NOMO-1 treated with DMSO at 0.1 percent for 48 hours (cell line): ENCODE measurements at regions not wholly inside any gene's neighbourhood (a gene's known extent, or its start where the extent isn't known, plus 50 kb on each side); places are given as distances from the start of the nearest gene placed in this dataset.
"Not testable (repeated sequence)": the region's sequence is repeated elsewhere in the genome, so short reads cannot be mapped to it uniquely, and the experiment has no call there.

Source experiments
- DNase-seq: peaks from one replicate; lab custom pipeline; 2025; ENCODE audit not compliant: unreplicated experiment; lab: John Stamatoyannopoulos, UW

GRCh38 chr1:187689129-187689528 lies 860.4 kb downstream of the PLA2G4A start:
- DNase-seq = no peak

DNA sequence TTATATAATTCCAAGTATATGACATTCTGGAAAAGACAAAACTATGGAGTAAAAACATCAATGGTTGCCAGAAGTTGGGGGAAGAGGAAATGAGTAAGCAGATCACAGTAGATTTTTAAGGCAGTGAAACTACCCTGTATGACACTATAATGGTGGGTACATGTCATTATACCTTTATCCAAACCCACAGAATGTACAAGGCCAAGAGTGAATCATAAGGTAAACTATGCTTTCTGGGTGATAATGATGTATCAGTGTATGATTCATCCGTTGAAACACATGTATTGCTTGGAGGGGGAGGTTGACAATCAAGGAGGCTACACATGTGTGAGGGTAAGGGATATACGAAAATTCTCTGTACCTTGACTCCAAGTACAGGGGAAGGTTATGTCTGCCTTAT lies 862.7 kb downstream of the PLA2G4A start:
- DNase-seq = no peak

DNA sequence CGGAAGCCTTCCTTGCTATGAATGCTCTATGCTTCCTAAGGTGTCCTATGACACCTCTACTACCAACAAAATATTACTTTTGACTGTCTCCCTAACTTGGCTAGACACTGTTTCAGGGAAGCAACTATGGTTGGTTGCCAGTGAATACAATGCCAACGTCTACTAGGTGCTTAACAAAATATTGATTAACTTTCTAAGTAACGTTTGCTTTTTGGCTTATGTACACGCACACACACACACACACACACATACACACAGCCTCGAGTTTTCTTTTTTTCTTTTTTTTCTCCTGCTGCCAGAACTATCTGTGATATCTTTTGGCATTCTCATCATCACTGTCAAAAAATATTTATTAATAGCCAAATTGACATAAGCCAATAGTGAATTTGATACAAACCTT lies 864.0 kb downstream of the PLA2G4A start:
- DNase-seq = no peak

DNA sequence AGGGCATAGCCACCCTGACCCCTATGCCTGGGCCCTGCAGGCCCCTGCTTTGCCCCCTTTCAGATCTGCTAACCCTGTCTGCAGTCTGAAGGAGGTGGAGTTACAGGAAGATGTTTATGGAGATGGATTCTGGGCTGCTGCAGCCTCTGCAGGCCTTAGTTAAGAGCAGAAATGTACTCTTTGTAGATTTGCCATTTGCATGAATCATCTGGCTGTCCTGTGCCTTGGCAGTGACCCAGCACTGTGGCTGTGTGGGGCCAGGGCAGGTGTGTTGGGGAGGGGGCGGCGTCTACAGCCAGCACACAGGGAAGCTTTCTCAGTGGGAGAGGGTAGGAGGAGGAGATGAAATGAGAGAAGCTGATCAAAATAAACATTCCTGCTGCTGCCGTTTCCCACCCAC lies 867.3 kb downstream of the PLA2G4A start:
- DNase-seq = no peak

DNA sequence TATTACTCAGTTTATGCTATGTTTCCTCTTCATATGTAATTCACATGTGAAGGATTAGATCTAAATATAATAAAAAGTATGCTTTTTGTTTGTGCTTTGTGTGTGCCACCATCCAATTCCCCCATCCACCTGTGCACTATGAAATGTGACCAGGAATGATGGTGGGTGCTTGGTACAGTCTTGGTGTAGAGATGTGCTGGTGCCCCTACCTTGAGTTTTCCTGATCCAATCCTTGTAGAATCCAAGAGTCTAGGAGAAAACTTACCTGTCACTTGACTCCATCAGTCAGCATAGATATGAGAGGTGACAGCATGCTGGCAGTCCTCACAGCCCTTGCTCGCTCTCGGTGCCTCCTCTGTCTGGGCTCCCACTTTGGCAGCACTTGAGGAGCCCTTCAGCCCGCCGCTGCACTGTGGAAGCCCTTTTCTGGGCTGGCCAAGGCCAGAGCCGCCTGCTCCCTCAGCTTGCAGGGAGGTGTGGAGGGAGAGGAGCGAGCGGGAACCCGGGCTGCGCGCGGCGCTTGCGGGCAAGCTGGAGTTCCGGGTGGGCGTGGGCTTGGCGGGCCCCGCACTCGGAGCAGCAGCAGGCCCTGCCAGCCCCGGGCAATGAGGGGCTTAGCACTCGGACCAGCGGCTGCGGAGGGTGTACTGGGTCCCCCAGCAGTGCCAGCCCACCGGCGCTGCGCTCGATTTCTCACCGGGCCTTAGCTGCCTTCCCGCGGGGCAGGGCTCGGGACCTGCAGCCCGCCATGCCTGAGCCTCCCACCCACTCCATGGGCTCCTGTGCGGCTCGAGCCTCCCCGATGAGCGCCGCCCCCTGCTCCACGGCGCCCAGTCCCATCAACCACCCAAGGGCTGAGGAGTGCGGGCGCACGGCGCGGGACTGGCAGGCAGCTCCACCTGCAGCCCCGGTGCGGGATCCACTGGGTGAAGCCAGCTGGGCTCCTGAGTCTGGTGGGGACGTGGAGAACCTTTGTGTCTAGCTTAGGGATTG lies 874.7 kb downstream of the PLA2G4A start:
- DNase-seq = not testable (repeated sequence)

DNA sequence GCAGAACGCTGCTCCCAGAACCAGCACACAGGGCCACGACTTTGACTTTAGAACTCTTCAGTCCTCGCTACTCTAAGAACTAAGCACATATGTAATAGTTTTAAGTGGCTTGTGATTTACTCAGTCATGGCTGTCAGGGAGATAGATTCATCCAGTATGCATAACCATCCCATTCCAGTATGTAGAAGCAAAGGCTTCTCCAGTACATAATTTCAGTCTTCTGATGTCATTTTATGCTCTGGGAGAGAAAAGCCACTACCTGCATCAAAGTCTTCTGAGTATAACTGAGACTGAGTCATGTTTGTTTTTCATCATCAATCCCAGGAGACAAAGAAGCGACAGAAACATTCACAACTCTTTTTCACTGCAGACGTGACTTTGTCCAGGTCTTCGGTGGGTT lies 885.7 kb downstream of the PLA2G4A start:
- DNase-seq = no peak

- peak; percentile 81 for DNase-seq
Measured at GRCh38 chr1:187715483-187715882, 886.7 kb downstream of the PLA2G4A start.

- DNase-seq = no peak
Measured at GRCh38 chr1:187716160-187716559, 887.4 kb downstream of the PLA2G4A start.

DNA sequence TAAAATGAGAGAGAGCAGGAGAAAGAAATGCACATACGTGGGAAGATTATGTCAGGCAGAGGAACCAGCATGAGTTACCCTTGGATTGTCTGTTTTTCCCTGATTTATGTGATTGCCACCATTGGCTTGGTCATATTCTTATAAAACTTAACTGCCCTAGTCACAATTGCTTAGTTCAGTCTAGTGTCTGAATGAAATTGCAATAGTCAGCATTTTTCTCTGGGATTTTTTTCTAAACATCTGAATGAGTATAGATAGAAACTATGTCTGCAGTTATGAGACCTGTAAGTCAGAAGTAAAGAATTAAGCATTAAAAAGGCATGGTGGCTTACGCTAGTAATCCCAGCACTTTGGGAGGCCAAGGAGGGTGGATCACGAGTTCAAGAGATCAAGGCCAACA lies 889.8 kb downstream of the PLA2G4A start:
- DNase-seq = no peak

DNA sequence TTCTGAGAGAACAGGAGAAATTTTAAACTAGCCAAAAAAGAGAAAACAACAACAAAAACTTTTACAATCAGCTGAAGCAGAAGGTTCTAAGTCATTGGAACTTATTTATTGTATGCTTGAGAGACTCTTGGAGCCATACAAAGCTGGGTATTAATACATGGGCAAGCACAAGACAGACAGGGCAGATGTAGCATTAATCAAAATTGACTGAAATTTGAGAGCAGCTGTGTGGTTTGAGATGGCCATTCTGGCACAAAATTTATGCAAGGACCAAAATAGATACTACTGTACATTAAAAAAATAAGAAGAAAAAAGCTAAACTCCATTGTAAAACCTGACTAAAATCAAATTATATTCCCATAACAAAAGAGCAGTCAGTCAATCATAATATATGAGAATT lies 892.5 kb downstream of the PLA2G4A start:
- no peak for DNase-seq

- no peak for DNase-seq
Measured at GRCh38 chr1:187725216-187725615, 896.5 kb downstream of the PLA2G4A start.

DNA sequence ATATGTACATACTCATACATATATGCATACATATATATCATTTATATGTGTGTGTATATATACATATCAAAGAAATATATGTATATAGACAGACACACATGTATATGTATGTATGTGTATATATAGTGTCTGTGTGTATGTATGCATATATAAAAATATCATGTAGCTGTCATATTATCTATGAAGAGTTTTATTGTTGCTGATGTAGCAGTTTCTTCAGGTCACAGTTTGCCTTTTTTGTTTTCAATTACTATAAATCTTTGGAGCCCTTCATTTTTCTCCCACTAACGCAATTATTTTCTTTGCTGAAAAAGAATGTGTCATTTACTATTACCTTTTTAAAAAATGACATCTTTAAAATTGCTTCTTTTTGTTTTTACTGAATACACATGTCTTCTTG lies 904.5 kb downstream of the PLA2G4A start:
- DNase-seq = no peak

- no peak for DNase-seq
Measured at GRCh38 chr1:187734427-187734826, 905.7 kb downstream of the PLA2G4A start.

DNA sequence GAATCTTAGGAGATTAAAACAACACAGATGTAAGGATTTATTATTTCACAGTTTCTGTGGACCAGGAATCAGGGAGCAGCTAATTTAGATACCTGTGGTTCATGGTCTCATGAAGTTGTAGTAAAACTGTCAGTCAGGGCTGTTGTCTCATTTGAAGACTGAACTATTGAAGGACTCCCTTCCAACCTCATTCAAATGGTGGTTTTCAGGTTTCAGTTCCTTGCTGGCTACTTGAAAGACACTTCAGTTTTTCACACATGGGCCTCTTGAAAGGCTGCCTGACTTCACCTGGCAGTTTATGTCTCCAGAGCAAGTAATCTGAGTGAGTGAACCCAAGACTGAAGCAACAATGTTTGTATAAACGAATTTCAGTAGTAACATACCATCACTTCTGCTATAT lies 915.9 kb downstream of the PLA2G4A start:
- no peak for DNase-seq

GRCh38 chr1:187755536-187755935 lies 926.8 kb downstream of the PLA2G4A start:
- no peak for DNase-seq

DNA sequence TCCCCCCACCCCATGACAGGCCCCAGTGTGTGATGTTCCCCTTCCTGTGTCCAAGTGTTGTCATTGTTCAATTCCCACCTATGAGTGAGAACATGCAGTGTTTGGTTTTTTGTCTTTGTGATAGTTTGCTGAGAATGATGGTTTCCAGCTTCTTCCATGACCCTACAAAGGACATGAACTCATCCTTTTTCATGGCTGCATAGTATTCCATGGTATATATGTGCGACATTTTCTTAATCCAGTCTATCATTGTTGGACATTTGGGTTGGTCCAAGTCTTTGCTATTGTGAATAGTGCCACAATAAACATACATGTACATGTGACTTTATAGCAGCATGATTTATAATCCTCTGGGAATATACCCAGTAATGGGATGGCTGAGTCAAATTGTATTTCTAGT lies 927.9 kb downstream of the PLA2G4A start:
- DNase-seq = not testable (repeated sequence)

DNA sequence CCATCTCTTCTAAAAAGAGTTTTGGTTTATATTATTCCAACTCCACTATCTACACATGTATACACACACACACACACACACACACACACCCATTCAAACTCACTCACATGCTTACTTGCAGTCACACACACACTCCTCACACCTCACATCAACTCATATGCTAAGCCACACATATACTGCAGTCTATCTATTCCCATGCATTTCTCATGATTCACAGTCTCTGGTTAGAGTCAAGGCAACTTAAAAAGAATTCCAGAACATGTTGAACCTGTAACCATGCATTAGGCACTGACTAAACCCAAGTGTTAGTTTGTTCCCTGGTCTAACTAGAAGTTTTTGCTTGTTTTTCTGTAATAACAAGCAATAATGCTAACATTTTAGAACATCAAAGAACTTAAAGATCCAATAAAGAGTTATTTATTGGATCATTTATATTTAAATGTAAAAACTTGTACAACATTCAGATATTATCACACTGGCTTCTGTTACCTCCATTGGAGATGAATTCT lies 931.1 kb downstream of the PLA2G4A start:
- DNase-seq = no peak

GRCh38 chr1:187762118-187762517 lies 933.4 kb downstream of the PLA2G4A start:
- DNase-seq = no peak

- DNase-seq = no peak
Measured at GRCh38 chr1:187763465-187763864, 934.7 kb downstream of the PLA2G4A start.

DNA sequence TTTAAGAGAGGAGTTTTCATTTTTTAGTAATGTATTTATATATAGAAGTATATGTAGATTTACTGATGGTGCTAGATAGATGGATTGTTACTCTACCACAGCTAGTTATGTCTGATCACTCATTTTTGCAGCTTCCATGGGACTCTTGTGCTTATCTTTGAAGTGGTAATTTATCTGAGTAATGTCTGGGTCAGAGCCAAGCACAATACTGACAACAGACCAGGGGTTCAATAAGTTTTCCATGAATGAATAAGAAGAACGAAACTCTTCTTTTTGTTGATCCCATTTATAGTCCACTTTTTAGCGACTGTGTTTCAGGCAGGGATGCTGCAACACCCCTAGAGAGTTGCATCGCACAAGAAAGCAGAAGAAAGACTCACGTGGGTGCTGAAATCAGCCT lies 935.2 kb downstream of the PLA2G4A start:
- no peak for DNase-seq

- DNase-seq = no peak
Measured at GRCh38 chr1:187771396-187771795, 942.6 kb downstream of the PLA2G4A start.

DNA sequence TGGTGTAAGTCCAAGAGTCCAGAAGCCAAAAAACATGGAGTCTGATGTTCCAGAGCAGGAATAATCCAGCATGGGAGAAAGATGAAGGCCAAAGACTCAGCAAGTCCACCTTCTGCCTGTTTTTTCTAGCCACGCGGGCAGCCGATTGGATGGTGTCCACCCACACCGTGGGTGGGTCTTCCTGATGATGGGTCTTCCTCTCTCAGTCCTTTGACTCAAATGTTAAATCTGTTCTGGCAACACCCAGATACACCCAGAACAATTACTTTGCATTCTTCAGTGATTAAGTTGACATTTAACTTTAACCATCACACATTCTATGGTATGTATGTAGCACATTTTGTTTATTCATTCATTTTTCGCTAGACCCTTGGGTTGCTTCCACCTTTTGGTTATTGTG lies 944.4 kb downstream of the PLA2G4A start:
- no peak for DNase-seq

DNA sequence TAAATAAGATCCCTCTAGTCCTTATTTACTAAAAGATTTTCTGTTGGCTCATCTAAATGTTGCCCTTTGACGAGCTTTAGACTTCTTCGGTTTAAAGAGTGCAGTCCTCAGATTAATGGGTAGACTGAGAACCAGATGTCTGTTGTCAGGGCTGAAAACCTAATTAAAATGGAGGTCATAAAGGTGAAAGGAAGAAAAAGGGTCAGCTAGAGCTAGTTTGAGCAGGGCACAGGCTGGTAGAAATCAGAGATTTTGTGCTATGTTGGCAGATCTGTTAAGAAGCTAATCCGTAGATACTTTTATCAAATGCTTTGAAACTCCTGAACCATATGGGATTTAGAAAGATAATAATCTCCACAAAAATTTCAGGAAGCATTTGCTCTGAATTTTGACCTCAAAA lies 959.0 kb downstream of the PLA2G4A start:
- no peak for DNase-seq
